MV-4-11 (cell line): ENCODE measurements at regions not wholly inside any gene's neighbourhood (a gene's known extent, or its start where the extent isn't known, plus 50 kb on each side); places are given as distances from the start of the nearest gene placed in this dataset.
"Not testable (repeated sequence)": the region's sequence is repeated elsewhere in the genome, so short reads cannot be mapped to it uniquely, and the experiment has no call there.

Experiments
- DNase-seq: peaks from one replicate; lab custom pipeline; 2025; lab: John Stamatoyannopoulos, UW

- no peak for DNase-seq
These were observed 157.9 kb upstream of the TAS2R1 start for GRCh38 chr5:9787861-9788600.

- no peak for DNase-seq
These were observed 156.5 kb upstream of the TAS2R1 start for GRCh38 chr5:9786380-9787360.

GRCh38 chr5:9785751-9786150 is 155.6 kb upstream of the TAS2R1 start:
- DNase-seq: no peak

- no peak for DNase-seq
These were observed 154.1 kb upstream of the TAS2R1 start for GRCh38 chr5:9784231-9784630.

GRCh38 chr5:9782826-9783560 is 152.8 kb upstream of the TAS2R1 start:
- no peak for DNase-seq

GRCh38 chr5:9781890-9782289 is 151.7 kb upstream of the TAS2R1 start:
- DNase-seq: no peak

GRCh38 chr5:9781275-9781674 is 151.1 kb upstream of the TAS2R1 start:
- DNase-seq: peak; percentile 2

GRCh38 chr5:9780501-9780900 is 150.3 kb upstream of the TAS2R1 start:
- DNase-seq: no peak

GRCh38 chr5:9776525-9776924 is 146.4 kb upstream of the TAS2R1 start:
- DNase-seq: no peak

GRCh38 chr5:9775339-9775738 is 145.2 kb upstream of the TAS2R1 start:
- DNase-seq: no peak

GRCh38 chr5:9774472-9775079 is 144.4 kb upstream of the TAS2R1 start:
- DNase-seq: no peak

GRCh38 chr5:9771079-9771478 is 140.9 kb upstream of the TAS2R1 start:
- no peak for DNase-seq

- DNase-seq: no peak
These were observed 136.4 kb upstream of the TAS2R1 start for GRCh38 chr5:9766581-9766980.

- no peak for DNase-seq
These were observed 135.4 kb upstream of the TAS2R1 start for GRCh38 chr5:9765419-9766140.

GRCh38 chr5:9761706-9762105 is 131.6 kb upstream of the TAS2R1 start:
- DNase-seq: no peak

- not testable (repeated sequence) for DNase-seq
These were observed 122.5 kb upstream of the TAS2R1 start for GRCh38 chr5:9752670-9753069.

GRCh38 chr5:9743507-9743906 is 113.4 kb upstream of the TAS2R1 start:
- DNase-seq: no peak

- no peak for DNase-seq
These were observed 112.7 kb upstream of the TAS2R1 start for GRCh38 chr5:9742848-9743247.

- no peak for DNase-seq
These were observed 109.0 kb upstream of the TAS2R1 start for GRCh38 chr5:9739135-9739534.

- DNase-seq: no peak
These were observed 107.1 kb upstream of the TAS2R1 start for GRCh38 chr5:9737265-9737664.

GRCh38 chr5:9733486-9733885 is 103.3 kb upstream of the TAS2R1 start:
- no peak for DNase-seq
